Erythroblast (primary cell): ENCODE measurements at regions not wholly inside any gene's neighbourhood (a gene's known extent, or its start where the extent isn't known, plus 50 kb on each side); places are given as distances from the start of the nearest gene placed in this dataset.
"Not testable (repeated sequence)": the region's sequence is repeated elsewhere in the genome, so short reads cannot be mapped to it uniquely, and the experiment has no call there.

Experiments used
- GATA1 ChIP-seq: IDR thresholded peaks from 2 replicates; pipeline ENCODE4 v1.6.1; 2011; ENCODE audit warnings: low read depth, mild to moderate bottlenecking, control low read depth, low read length, moderate library complexity
- POLR2A ChIP-seq: IDR thresholded peaks from 2 replicates; pipeline ENCODE4 v1.6.1; 2011; ENCODE audit warnings: mild to moderate bottlenecking, low read length

DNA sequence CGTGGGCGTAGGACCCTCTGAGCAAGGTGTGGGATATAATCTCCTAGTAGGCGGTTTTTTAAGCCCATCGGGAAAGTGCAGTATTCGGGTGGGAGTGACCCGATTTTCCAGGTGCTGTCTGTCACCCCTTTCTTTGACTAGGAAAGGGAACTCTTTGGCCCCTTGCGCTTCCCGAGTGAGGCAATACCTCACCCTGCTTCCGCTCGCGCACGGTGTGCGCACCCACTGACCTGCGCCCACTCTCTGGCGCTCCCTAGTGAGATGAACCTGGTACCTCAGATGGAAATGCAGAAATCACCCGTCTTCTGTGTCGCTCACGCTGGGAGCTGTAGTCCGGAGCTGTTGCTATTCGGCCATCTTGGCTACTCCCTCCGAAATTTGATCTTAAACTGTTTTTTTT, 955.9 kb upstream of the POU3F4 start:
- not testable (repeated sequence) for TF ChIP-seq POLR2A, GATA1
